Osteoblast (primary cell): ENCODE measurements at regions not wholly inside any gene's neighbourhood (a gene's known extent, or its start where the extent isn't known, plus 50 kb on each side); places are given as distances from the start of the nearest gene placed in this dataset.

Source experiments
- DNase-seq: peaks from one replicate; pipeline ENCODE4 v3.0.0; 2011; ENCODE audit warnings: low spot score, mixed read lengths; ENCODE audit not compliant: insufficient read length; ENCODE audit errors: missing footprints
- H2AFZ ChIP-seq: 2 replicates; pipeline ENCODE4 v1.6.0; 2011; ENCODE audit warnings: mild to moderate bottlenecking, low read length
- H3K27ac ChIP-seq: 2 replicates; pipeline ENCODE4 v1.5.1; 2011; ENCODE audit warnings: mild to moderate bottlenecking, low read depth, low read length, moderate library complexity
- H3K27me3 ChIP-seq: 2 replicates; pipeline ENCODE4 v1.6.0; 2012; ENCODE audit warnings: mild to moderate bottlenecking, control low read depth, inconsistent platforms, low read length, moderate library complexity; ENCODE audit not compliant: insufficient read depth
- H3K36me3 ChIP-seq: 2 replicates; pipeline ENCODE4 v1.5.1; 2011; ENCODE audit warnings: mild to moderate bottlenecking, low read length, control low read depth, moderate library complexity; ENCODE audit not compliant: insufficient read depth
- H3K4me1 ChIP-seq: 2 replicates; pipeline ENCODE4 v1.5.1; 2011; ENCODE audit warnings: mild to moderate bottlenecking, low read length, control low read depth, moderate library complexity; ENCODE audit not compliant: insufficient read depth
- H3K4me2 ChIP-seq: 2 replicates; pipeline ENCODE4 v1.6.0; 2011; ENCODE audit warnings: mild to moderate bottlenecking, low read length; ENCODE audit not compliant: insufficient read depth
- H3K4me3 ChIP-seq: fragments of 200-600 bp; sonication (generic); 3 replicates; pipeline ENCODE4 v1.5.1; 2012; ENCODE audit warnings: mild to moderate bottlenecking, low read length, inconsistent platforms; ENCODE audit not compliant: insufficient read depth
- H3K79me2 ChIP-seq: 2 replicates; pipeline ENCODE4 v1.6.0; 2012; ENCODE audit warnings: mild to moderate bottlenecking, low read length, control low read depth, inconsistent platforms; ENCODE audit not compliant: insufficient read depth
- H3K9me3 ChIP-seq: 2 replicates; pipeline ENCODE4 v1.5.1; 2011; ENCODE audit warnings: low read depth, low read length, control low read depth
- H4K20me1 ChIP-seq: 2 replicates; pipeline ENCODE4 v1.6.0; 2012; ENCODE audit warnings: mild to moderate bottlenecking, low read length, control low read depth; ENCODE audit not compliant: insufficient read depth
- CTCF ChIP-seq: IDR thresholded peaks from 2 replicates; pipeline ENCODE4 v1.5.1; 2011; ENCODE audit warnings: mild to moderate bottlenecking, low read depth, low read length, moderate library complexity; ENCODE audit errors: extremely low read depth

- Histone ChIP-seq H3K4me2 (no peak overlapping the region), H3K4me3 (no peak overlapping the region), H2AFZ (no peak overlapping the region), H3K27me3 (no peaks in the 10 kb centered on the region), H3K4me1 (peaks cover 15% of the 10 kb centered on the region), H3K9me3 (no peaks in the 10 kb centered on the region), H3K36me3 (no peaks in the 10 kb centered on the region), H3K79me2 (no peaks in the 10 kb centered on the region), H4K20me1 (no peaks in the 10 kb centered on the region), H3K27ac (no peak overlapping the region)
- no peak for DNase-seq
- TF ChIP-seq CTCF: no peak
Observed at GRCh38 chr4:80137631-80138030, 59.7 kb upstream of the PRDM8 start.

- Histone ChIP-seq H3K79me2 (no peaks in the 10 kb centered on the region), H2AFZ (no peak overlapping the region), H3K27ac (no peak overlapping the region), H3K4me2 (no peak overlapping the region), H3K4me1 (peaks cover 15% of the 10 kb centered on the region), H3K36me3 (no peaks in the 10 kb centered on the region), H3K9me3 (no peaks in the 10 kb centered on the region), H4K20me1 (no peaks in the 10 kb centered on the region), H3K4me3 (no peak overlapping the region), H3K27me3 (no peaks in the 10 kb centered on the region)
- no peak for TF ChIP-seq CTCF
- no peak for DNase-seq
Observed at GRCh38 chr4:80136270-80136669, 61.0 kb upstream of the PRDM8 start.

GRCh38 chr4:80135702-80136058, 61.6 kb upstream of the PRDM8 start:
- Histone ChIP-seq H3K27ac (no peak overlapping the region), H3K4me3 (no peak overlapping the region), H4K20me1 (no peaks in the 10 kb centered on the region), H3K4me2 (no peak overlapping the region), H3K79me2 (no peaks in the 10 kb centered on the region), H3K9me3 (no peaks in the 10 kb centered on the region), H3K27me3 (no peaks in the 10 kb centered on the region), H2AFZ (no peak overlapping the region), H3K36me3 (no peaks in the 10 kb centered on the region), H3K4me1 (peaks cover 15% of the 10 kb centered on the region)
- no peak for TF ChIP-seq CTCF
- no peak for DNase-seq

GRCh38 chr4:80134936-80135701, 62.1 kb upstream of the ANTXR2 start:
- no peak for TF ChIP-seq CTCF
- H3K4me2 ChIP-seq: no peak overlapping the region
- no peak overlapping the region for H2AFZ ChIP-seq
- H4K20me1 ChIP-seq: no peaks in the 10 kb centered on the region
- H3K79me2 ChIP-seq: no peaks in the 10 kb centered on the region
- DNase-seq: no peak
- H3K27me3 ChIP-seq: no peaks in the 10 kb centered on the region
- H3K36me3 ChIP-seq: no peaks in the 10 kb centered on the region
- no peaks in the 10 kb centered on the region for H3K9me3 ChIP-seq
- H3K4me1 ChIP-seq: peaks cover 15% of the 10 kb centered on the region
- no peak overlapping the region for H3K4me3 ChIP-seq
- H3K27ac ChIP-seq: no peak overlapping the region
